ENCODE measurements at regions not wholly inside any gene's neighbourhood (a gene's known extent, or its start where the extent isn't known, plus 50 kb on each side); places are given as distances from the start of the nearest gene placed in this dataset.

DNA sequence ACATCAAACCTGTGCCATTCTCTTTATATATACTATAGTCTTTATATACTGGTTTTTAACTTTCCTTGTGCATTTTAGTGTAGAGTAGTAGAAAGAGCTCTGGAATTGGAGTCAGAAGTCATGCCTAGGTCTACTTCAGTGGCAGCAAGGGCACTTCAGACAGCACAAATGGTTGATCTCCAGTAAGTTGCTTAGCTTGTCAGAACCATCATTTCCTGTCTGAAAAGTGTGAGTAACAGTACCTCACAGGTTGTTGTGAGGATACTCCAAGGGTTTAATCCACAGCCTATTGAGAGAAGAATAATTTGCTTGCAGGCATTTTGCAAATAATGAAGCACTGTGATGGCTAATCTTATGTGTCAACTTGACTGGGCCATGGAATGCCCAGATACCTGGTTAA lies 95.8 kb upstream of the NR4A3 start:
- H3K4me1 Mint-ChIP-seq: peaks cover 12% of the 10 kb centered on the region
- H3K9me3 Mint-ChIP-seq: no peaks in the 10 kb centered on the region
- H3K4me3 Mint-ChIP-seq: no peak overlapping the region
- H3K36me3 Mint-ChIP-seq: peaks cover 1% of the 10 kb centered on the region
- H3K27me3 Mint-ChIP-seq: no peaks in the 10 kb centered on the region
- H3K27ac Mint-ChIP-seq: no peak overlapping the region

DNA sequence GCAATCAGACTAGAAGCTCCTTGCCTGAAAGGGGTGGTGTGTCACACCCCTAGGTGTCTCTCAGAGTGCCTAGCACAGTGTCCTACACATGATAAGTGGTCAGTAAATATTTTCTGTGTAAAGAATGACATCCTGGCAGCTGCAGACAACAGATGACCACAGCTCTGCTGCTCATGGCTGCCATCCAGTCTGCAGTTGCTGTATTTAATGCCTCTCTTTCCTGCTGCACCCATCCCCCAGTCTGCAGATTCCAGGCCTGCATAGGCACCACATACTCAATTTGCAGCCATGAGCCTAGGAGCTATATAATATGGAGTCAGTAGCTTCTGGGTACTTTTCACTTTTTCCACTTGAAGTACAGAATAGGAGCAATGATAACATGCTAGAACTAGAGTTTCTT lies 94.9 kb upstream of the NR4A3 start:
- H3K27me3 Mint-ChIP-seq: no peaks in the 10 kb centered on the region
- no peak overlapping the region for H3K27ac Mint-ChIP-seq
- no peak overlapping the region for H3K4me3 Mint-ChIP-seq
- peaks cover 1% of the 10 kb centered on the region for H3K36me3 Mint-ChIP-seq
- H3K9me3 Mint-ChIP-seq: no peaks in the 10 kb centered on the region
- peaks cover 8% of the 10 kb centered on the region for H3K4me1 Mint-ChIP-seq

DNA sequence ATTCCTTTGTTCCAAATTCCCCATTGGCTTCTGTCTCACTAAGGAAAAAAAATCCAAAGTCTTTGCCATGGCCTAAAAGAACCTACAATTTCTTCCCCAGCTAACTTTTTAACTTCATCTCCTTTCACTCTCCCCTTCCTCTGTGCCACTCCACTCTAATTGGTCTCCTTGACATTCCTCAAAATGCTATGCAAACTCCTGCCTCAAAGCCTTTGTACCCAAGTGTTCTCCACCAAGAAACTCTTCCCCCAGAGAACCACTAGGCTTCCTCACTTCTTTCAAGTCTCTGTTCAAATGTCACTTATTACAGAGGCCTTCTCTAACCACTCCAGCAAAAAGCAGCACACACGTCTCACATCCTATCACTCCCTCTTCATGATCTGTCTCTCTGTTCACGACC lies 91.6 kb upstream of the NR4A3 start:
- Mint-ChIP-seq H3K27me3 (peaks cover 2% of the 10 kb centered on the region), H3K9me3 (no peaks in the 10 kb centered on the region), H3K4me1 (no peaks in the 10 kb centered on the region), H3K27ac (no peak overlapping the region), H3K36me3 (peaks cover 1% of the 10 kb centered on the region), H3K4me3 (no peak overlapping the region)

GRCh38 chr9:99731950-99732349 lies 89.7 kb upstream of the NR4A3 start:
- Mint-ChIP-seq H3K9me3 (no peaks in the 10 kb centered on the region), H3K4me1 (no peaks in the 10 kb centered on the region), H3K27me3 (peaks cover 2% of the 10 kb centered on the region), H3K36me3 (peaks cover 1% of the 10 kb centered on the region), H3K4me3 (no peak overlapping the region), H3K27ac (no peak overlapping the region)

- H3K36me3 Mint-ChIP-seq: peaks cover 1% of the 10 kb centered on the region
- no peak overlapping the region for H3K4me3 Mint-ChIP-seq
- no peaks in the 10 kb centered on the region for H3K4me1 Mint-ChIP-seq
- H3K27me3 Mint-ChIP-seq: peaks cover 2% of the 10 kb centered on the region
- no peak overlapping the region for H3K27ac Mint-ChIP-seq
- no peaks in the 10 kb centered on the region for H3K9me3 Mint-ChIP-seq
Observed at GRCh38 chr9:99732715-99733114, 89.0 kb upstream of the NR4A3 start.

- H3K36me3 Mint-ChIP-seq: no peaks in the 10 kb centered on the region
- no peak overlapping the region for H3K4me3 Mint-ChIP-seq
- no peaks in the 10 kb centered on the region for H3K9me3 Mint-ChIP-seq
- no peak overlapping the region for H3K27ac Mint-ChIP-seq
- H3K27me3 Mint-ChIP-seq: peaks cover 2% of the 10 kb centered on the region
- H3K4me1 Mint-ChIP-seq: no peaks in the 10 kb centered on the region
Observed at GRCh38 chr9:99735041-99735440, 86.6 kb upstream of the NR4A3 start.

DNA sequence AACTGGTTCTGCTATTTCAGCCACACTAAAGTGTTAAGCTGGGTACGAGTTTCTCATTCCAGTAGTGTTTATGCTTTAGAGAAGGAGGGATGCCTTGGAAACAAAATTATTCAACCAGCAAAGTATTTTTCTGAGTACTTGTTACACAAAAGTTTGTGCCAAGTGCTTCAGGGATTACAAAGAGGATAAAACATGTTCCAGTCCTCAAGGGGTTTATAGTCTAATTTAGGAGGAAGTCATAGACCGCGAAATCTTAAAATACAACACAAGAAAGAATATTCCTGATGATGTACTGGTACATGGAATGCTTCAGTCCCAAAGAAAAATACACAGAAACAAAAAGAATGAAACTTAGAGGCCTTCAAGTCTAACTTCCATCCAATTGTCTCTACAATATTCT lies 85.4 kb upstream of the NR4A3 start:
- Mint-ChIP-seq H3K27ac (no peak overlapping the region), H3K9me3 (no peaks in the 10 kb centered on the region), H3K4me3 (no peak overlapping the region), H3K4me1 (no peaks in the 10 kb centered on the region), H3K36me3 (no peaks in the 10 kb centered on the region), H3K27me3 (peaks cover 2% of the 10 kb centered on the region)

DNA sequence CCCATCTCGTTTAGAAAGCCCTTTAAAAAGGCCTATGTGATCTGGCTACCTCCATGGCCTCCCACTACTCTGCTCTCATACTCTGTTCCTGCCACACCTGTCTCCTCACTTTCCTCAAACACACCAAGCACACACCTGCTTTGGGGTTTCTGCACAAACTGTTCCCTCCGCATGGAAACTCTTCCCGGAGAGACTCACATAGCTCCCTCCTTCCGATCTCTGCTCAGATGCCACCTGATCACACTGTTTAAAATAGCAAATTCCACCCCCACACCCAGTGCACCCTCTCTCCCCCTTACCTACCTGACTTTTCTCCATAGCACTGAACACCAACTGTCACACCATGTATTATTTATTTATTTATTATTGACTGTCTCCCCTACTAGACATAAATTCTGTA lies 84.0 kb upstream of the NR4A3 start:
- Mint-ChIP-seq H3K27ac (no peak overlapping the region), H3K9me3 (no peaks in the 10 kb centered on the region), H3K36me3 (no peaks in the 10 kb centered on the region), H3K4me1 (no peaks in the 10 kb centered on the region), H3K27me3 (peaks cover 2% of the 10 kb centered on the region), H3K4me3 (no peak overlapping the region)

DNA sequence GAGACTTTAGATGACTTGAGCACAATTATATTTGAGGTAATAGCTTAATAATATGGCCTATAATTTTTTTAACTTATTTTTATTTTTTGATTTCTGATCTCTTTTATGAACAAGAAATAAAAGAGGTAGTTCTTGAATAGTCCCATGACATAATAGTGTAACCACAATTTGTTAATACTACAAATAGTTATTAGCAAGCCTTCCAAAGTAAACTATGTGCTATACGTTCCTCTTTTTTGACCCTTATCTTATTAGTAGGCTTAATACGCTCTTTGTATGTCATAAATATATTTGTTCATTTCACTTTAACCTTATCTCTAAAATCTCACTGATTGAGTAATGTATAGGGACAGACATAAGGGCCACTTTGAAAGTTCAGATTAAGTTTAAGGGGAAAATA lies 78.7 kb upstream of the NR4A3 start:
- Mint-ChIP-seq H3K4me3 (no peak overlapping the region), H3K36me3 (no peaks in the 10 kb centered on the region), H3K27me3 (no peaks in the 10 kb centered on the region), H3K4me1 (no peaks in the 10 kb centered on the region), H3K9me3 (no peaks in the 10 kb centered on the region), H3K27ac (no peak overlapping the region)

- H3K4me1 Mint-ChIP-seq: no peaks in the 10 kb centered on the region
- no peaks in the 10 kb centered on the region for H3K36me3 Mint-ChIP-seq
- H3K4me3 Mint-ChIP-seq: no peak overlapping the region
- no peaks in the 10 kb centered on the region for H3K9me3 Mint-ChIP-seq
- no peak overlapping the region for H3K27ac Mint-ChIP-seq
- no peaks in the 10 kb centered on the region for H3K27me3 Mint-ChIP-seq
Observed at GRCh38 chr9:99743455-99743854, 78.2 kb upstream of the NR4A3 start.

DNA sequence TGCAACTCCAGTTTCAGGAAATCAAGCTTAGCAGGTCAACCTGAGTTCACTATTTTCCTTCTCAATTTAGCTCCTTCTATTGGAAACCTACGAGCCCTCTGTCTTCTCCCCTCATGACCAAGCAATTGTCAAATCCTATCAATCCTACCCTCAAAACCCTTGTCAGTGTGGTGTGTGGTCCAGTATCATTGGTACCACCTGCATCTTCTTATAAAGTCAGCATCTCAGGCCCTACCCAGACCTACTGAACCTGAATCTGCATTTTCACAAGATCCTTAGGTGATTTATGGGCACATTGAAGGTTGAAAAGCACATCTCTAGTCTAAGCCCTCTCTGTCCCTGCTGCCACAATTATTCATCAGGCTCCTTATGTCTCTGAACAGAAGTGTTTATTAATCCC lies 77.6 kb upstream of the NR4A3 start:
- H3K36me3 Mint-ChIP-seq: no peaks in the 10 kb centered on the region
- H3K4me3 Mint-ChIP-seq: no peak overlapping the region
- no peaks in the 10 kb centered on the region for H3K27me3 Mint-ChIP-seq
- H3K9me3 Mint-ChIP-seq: no peaks in the 10 kb centered on the region
- no peaks in the 10 kb centered on the region for H3K4me1 Mint-ChIP-seq
- H3K27ac Mint-ChIP-seq: no peak overlapping the region

GRCh38 chr9:99745085-99745484 lies 76.6 kb upstream of the NR4A3 start:
- Mint-ChIP-seq H3K9me3 (no peaks in the 10 kb centered on the region), H3K27me3 (no peaks in the 10 kb centered on the region), H3K36me3 (no peaks in the 10 kb centered on the region), H3K4me3 (no peak overlapping the region), H3K27ac (no peak overlapping the region), H3K4me1 (no peaks in the 10 kb centered on the region)

GRCh38 chr9:99746406-99746805 lies 75.3 kb upstream of the NR4A3 start:
- Mint-ChIP-seq H3K9me3 (no peaks in the 10 kb centered on the region), H3K27ac (no peak overlapping the region), H3K4me1 (no peaks in the 10 kb centered on the region), H3K36me3 (no peaks in the 10 kb centered on the region), H3K4me3 (no peak overlapping the region), H3K27me3 (no peaks in the 10 kb centered on the region)

DNA sequence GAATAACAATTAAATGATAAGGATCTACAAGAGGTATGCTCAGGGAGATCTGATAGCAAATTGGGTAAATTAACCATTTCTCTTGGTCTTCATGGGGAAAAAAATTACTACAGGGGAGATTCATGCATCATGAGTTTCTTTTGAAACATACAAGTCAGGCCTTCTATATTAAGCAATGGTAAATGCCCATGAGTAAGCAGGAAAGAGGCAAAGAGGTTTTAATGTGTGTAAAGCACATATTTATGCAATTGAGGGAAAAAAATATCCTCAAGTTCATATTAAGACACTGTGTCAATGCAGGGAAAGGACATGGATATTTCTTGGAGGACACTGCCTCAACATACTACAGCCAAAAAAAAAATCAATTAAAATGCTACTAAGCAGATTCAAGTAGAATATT lies 73.4 kb upstream of the NR4A3 start:
- Mint-ChIP-seq H3K27ac (no peak overlapping the region), H3K9me3 (no peaks in the 10 kb centered on the region), H3K4me1 (no peaks in the 10 kb centered on the region), H3K4me3 (no peak overlapping the region), H3K36me3 (no peaks in the 10 kb centered on the region), H3K27me3 (peaks cover 2% of the 10 kb centered on the region)

DNA sequence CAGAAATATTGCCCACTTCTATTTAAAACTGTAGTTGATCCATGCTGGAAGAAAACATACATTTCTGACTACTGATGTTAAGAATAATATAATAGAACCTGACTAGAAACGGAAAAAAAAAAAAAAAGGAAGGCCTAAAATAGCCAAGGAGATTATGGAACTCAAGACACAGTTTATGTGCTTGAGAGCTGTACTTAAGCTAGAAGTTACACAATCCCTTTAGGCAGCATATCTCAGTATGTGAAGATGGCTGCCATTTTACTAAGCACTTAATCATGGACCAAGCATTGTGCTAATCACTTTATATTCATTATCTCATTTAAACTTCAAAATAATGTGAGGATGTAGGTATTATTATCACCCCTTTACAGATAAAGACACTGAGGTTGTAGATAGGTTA lies 73.0 kb upstream of the NR4A3 start:
- no peak overlapping the region for H3K27ac Mint-ChIP-seq
- no peaks in the 10 kb centered on the region for H3K4me1 Mint-ChIP-seq
- H3K27me3 Mint-ChIP-seq: peaks cover 2% of the 10 kb centered on the region
- no peaks in the 10 kb centered on the region for H3K9me3 Mint-ChIP-seq
- H3K36me3 Mint-ChIP-seq: no peaks in the 10 kb centered on the region
- H3K4me3 Mint-ChIP-seq: no peak overlapping the region

DNA sequence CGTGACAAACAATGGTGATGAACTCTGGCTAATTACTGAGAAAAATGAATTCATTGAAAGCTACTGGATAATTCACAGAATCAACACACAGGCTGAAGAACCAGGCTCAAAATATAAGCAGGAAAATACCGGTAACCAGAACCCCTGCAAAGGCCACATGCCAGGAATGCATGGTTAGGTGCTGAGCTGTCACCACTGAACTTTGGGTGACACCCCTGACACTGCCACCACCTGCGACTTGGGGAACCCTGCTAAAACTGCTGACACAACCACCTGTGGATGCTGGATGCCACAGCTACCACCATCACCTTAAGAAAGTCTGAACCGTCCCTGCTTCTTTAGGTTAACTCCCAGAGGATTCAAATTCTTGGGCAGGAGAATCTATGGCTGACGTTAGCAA lies 72.0 kb upstream of the NR4A3 start:
- peaks cover 2% of the 10 kb centered on the region for H3K27me3 Mint-ChIP-seq
- H3K9me3 Mint-ChIP-seq: no peaks in the 10 kb centered on the region
- H3K27ac Mint-ChIP-seq: no peak overlapping the region

GRCh38 chr9:99750526-99750925 lies 71.2 kb upstream of the NR4A3 start:
- H3K27ac Mint-ChIP-seq: no peak overlapping the region
- H3K9me3 Mint-ChIP-seq: no peaks in the 10 kb centered on the region

More for the DNA sequence above, 72.0 kb upstream of the NR4A3 start:
- H3K36me3 Mint-ChIP-seq: no peaks in the 10 kb centered on the region
- H3K4me1 Mint-ChIP-seq: no peaks in the 10 kb centered on the region
- no peak overlapping the region for H3K4me3 Mint-ChIP-seq

More at GRCh38 chr9:99750526-99750925, 71.2 kb upstream of the NR4A3 start:
- Mint-ChIP-seq H3K36me3 (no peaks in the 10 kb centered on the region), H3K4me3 (no peak overlapping the region), H3K27me3 (peaks cover 2% of the 10 kb centered on the region), H3K4me1 (no peaks in the 10 kb centered on the region)
